H9 (cell line): ENCODE measurements at regions not wholly inside any gene's neighbourhood (a gene's known extent, or its start where the extent isn't known, plus 50 kb on each side); places are given as distances from the start of the nearest gene placed in this dataset.

Source experiments
- DNase-seq: peaks from one replicate; pipeline ENCODE4 v3.0.0-alpha.2; 2017
- H2AFZ ChIP-seq: one replicate; pipeline ENCODE4 v1.6.1; 2013; ENCODE audit warnings: mild to moderate bottlenecking, low read length, control low read depth, moderate library complexity
- H2AK5ac ChIP-seq: 2 replicates; pipeline ENCODE4 v1.6.1; 2013; ENCODE audit warnings: low read length, control low read depth, mixed read lengths; ENCODE audit not compliant: insufficient read length
- H2BK120ac ChIP-seq: one replicate; pipeline ENCODE4 v1.6.1; 2013; ENCODE audit warnings: low read depth, mild to moderate bottlenecking, low read length, control low read depth, inconsistent platforms; ENCODE audit not compliant: poor library complexity, severe bottlenecking
- H2BK12ac ChIP-seq: 2 replicates; pipeline ENCODE4 v1.6.1; 2013; ENCODE audit warnings: low read length, control low read depth, mixed read lengths, low read depth; ENCODE audit not compliant: insufficient read length
- H2BK15ac ChIP-seq: 2 replicates; pipeline ENCODE4 v1.6.1; 2013; ENCODE audit warnings: low read depth, low read length, control low read depth
- H2BK20ac ChIP-seq: one replicate; pipeline ENCODE4 v1.6.1; 2013; ENCODE audit warnings: low read depth, mild to moderate bottlenecking, low read length, control low read depth, inconsistent platforms; ENCODE audit not compliant: poor library complexity, severe bottlenecking
- H2BK5ac ChIP-seq: 2 replicates; pipeline ENCODE4 v1.6.1; 2013; ENCODE audit warnings: low read length, control low read depth, mixed read lengths; ENCODE audit not compliant: insufficient read length
- H3K14ac ChIP-seq: 2 replicates; pipeline ENCODE4 v1.6.1; 2013; ENCODE audit warnings: low read length, control low read depth; ENCODE audit not compliant: insufficient read depth
- H3K18ac ChIP-seq: 2 replicates; pipeline ENCODE4 v1.6.1; 2013; ENCODE audit warnings: low read depth, mild to moderate bottlenecking, mixed read lengths, low read length, control low read depth; ENCODE audit not compliant: insufficient read length
- H3K23ac ChIP-seq: 2 replicates; pipeline ENCODE4 v1.6.1; 2013; ENCODE audit warnings: low read length, control low read depth, mixed read lengths, low read depth; ENCODE audit not compliant: insufficient read length
- H3K23me2 ChIP-seq: 2 replicates; pipeline ENCODE4 v1.6.1; 2013; ENCODE audit warnings: low read depth, mild to moderate bottlenecking, mixed read lengths, low read length, control low read depth; ENCODE audit not compliant: insufficient read length, poor library complexity, severe bottlenecking
- H3K27ac ChIP-seq: 2 replicates; pipeline ENCODE4 v1.5.1; 2013; ENCODE audit warnings: low read length, control low read depth, mixed read lengths, low read depth; ENCODE audit not compliant: insufficient read length
- H3K27me3 ChIP-seq: 2 replicates; pipeline ENCODE4 v1.6.1; 2013; ENCODE audit warnings: low read length, control low read depth, inconsistent platforms; ENCODE audit not compliant: insufficient read depth
- H3K4ac ChIP-seq: 2 replicates; pipeline ENCODE4 v1.6.1; 2013; ENCODE audit warnings: low read depth, mild to moderate bottlenecking, control low read depth, inconsistent platforms, low read length, moderate library complexity
- H3K4me1 ChIP-seq: 2 replicates; pipeline ENCODE4 v1.6.1; 2013; ENCODE audit warnings: low read length, control low read depth, inconsistent platforms; ENCODE audit not compliant: insufficient read depth
- H3K4me2 ChIP-seq: 2 replicates; pipeline ENCODE4 v1.6.1; 2013; ENCODE audit warnings: low read length, control low read depth, mixed read lengths; ENCODE audit not compliant: insufficient read length, insufficient read depth
- H3K56ac ChIP-seq: 2 replicates; pipeline ENCODE4 v1.6.1; 2013; ENCODE audit warnings: low read depth, mild to moderate bottlenecking, mixed read lengths, low read length, control low read depth; ENCODE audit not compliant: insufficient read length
- H3K79me1 ChIP-seq: 2 replicates; pipeline ENCODE4 v1.6.1; 2013; ENCODE audit warnings: low read depth, mild to moderate bottlenecking, moderate library complexity, low read length, control low read depth, inconsistent platforms; ENCODE audit not compliant: insufficient read depth, poor library complexity, severe bottlenecking
- H3K79me2 ChIP-seq: 2 replicates; pipeline ENCODE4 v1.6.1; 2013; ENCODE audit warnings: low read length, control low read depth, inconsistent platforms; ENCODE audit not compliant: insufficient read depth
- H3K9ac ChIP-seq: 2 replicates; pipeline ENCODE4 v1.6.1; 2013; ENCODE audit warnings: low read length, control low read depth, mixed read lengths; ENCODE audit not compliant: insufficient read length; ENCODE audit errors: extremely low read depth
- H3K9me3 ChIP-seq: one replicate; pipeline ENCODE4 v1.6.1; 2013; ENCODE audit warnings: low read depth, low read length, inconsistent platforms; ENCODE audit not compliant: control insufficient read depth
- H3T11ph ChIP-seq: one replicate; pipeline ENCODE4 v1.6.1; 2013; ENCODE audit warnings: mild to moderate bottlenecking, low read length, control low read depth, inconsistent platforms
- H4K20me1 ChIP-seq: one replicate; pipeline ENCODE4 v1.6.1; 2013; ENCODE audit not compliant: control insufficient read depth, insufficient read length, insufficient read depth
- H4K5ac ChIP-seq: 2 replicates; pipeline ENCODE4 v1.6.1; 2013; ENCODE audit warnings: low read depth, mild to moderate bottlenecking, mixed read lengths, low read length, control low read depth; ENCODE audit not compliant: insufficient read length
- H4K8ac ChIP-seq: replicated peaks from 2 replicates; pipeline ENCODE4 v1.6.1; 2013; ENCODE audit warnings: low read length, control low read depth, mixed read lengths, low read depth; ENCODE audit not compliant: insufficient read length
- H4K91ac ChIP-seq: 2 replicates; pipeline ENCODE4 v1.6.1; 2013; ENCODE audit warnings: low read depth, mild to moderate bottlenecking, moderate library complexity, mixed read lengths, low read length, control low read depth; ENCODE audit not compliant: insufficient read length
- H3K27ac Mint-ChIP-seq, 3 experiments: 2 replicates in 2 of 3; 3 replicates in 1 of 3; pipeline ENCODE4 v1.8.0; 2020 to 2021; ENCODE audit warnings: mixed read lengths in 3 of 3, mild to moderate bottlenecking in 1 of 3, moderate library complexity in 1 of 3
- H3K27me3 Mint-ChIP-seq: 2 replicates; pipeline ENCODE4 v1.8.0; 2021; ENCODE audit warnings: low read depth, mild to moderate bottlenecking, moderate library complexity, mixed read lengths
- H3K36me3 Mint-ChIP-seq, 3 experiments: 2 replicates in 2 of 3; 3 replicates in 1 of 3; pipeline ENCODE4 v1.8.0; 2020 to 2021; ENCODE audit warnings: low read depth in 3 of 3, mixed read lengths in 3 of 3; ENCODE audit not compliant: insufficient read depth in 1 of 3
- H3K4me1 Mint-ChIP-seq, 2 experiments: 2 replicates each; pipeline ENCODE4 v1.8.0; 2020; ENCODE audit warnings: mixed read lengths in 2 of 2
- H3K4me3 Mint-ChIP-seq, 2 experiments: 2 replicates in 1 of 2; 3 replicates in 1 of 2; pipeline ENCODE4 v1.8.0; 2020 to 2021; ENCODE audit warnings: mild to moderate bottlenecking in 2 of 2, mixed read lengths in 2 of 2, moderate library complexity in 1 of 2
- H3K9me3 Mint-ChIP-seq, 2 experiments: 2 replicates in 1 of 2; 3 replicates in 1 of 2; pipeline ENCODE4 v1.8.0; 2020; ENCODE audit warnings: mild to moderate bottlenecking in 2 of 2, mixed read lengths in 2 of 2, moderate library complexity in 1 of 2
- WGBS: extraction: QIAGEN DNeasy Blood & Tissue Kit; methylation state at CpG from one replicate; pipeline ENCODE4 v1.1.7; 2013; ENCODE audit warnings: missing lambda C conversion rate, low lambda C conversion rate, mixed read lengths; ENCODE audit not compliant: insufficient read length; ENCODE audit errors: extremely low coverage; 5-methylcytosine and 5-hydroxymethylcytosine counted together
- TF ChIP-seq, protein P1 (sequence below): fragments of 200-600 bp; sonication (generic); conservative IDR thresholded peaks from 3 replicates; pipeline ENCODE4 v1.8.0; 2021; ENCODE audit warnings: antibody characterized with exemption, mild to moderate bottlenecking

DNA sequence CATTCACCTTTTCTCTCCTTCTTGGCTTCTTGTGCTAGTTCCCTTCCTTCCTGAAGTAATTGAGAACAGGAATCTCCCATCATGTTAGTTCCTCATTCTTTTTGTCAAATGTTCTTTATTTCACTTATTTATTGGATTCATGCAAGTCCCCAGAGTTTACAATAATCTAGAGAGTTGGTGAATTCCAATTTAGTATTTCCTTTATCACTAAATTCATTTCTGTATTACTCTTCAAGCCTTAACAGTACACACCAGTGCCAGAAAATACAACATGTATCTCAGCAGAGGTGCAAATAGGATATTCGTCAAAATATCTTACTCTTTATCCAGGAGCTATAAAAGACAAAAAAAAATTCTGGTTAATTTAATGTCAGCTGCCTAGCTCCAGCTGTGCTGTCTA lies 121.9 kb upstream of the SETBP1 start:
- no CpG with 5 or more reads among the region's 1 CpG for WGBS
- no peaks in the 10 kb centered on the region for H3K79me2 ChIP-seq
- H3K4me1 ChIP-seq, result no peaks in the 10 kb centered on the region
- no peak overlapping the region for H3K56ac ChIP-seq
- no peak for DNase-seq
- no peak overlapping the region for H4K91ac ChIP-seq
- no peaks in the 10 kb centered on the region for H3K79me1 ChIP-seq
- no peak overlapping the region for H3K27ac Mint-ChIP-seq
- H3K9me3 ChIP-seq, result no peaks in the 10 kb centered on the region
- H2AK5ac ChIP-seq, result no peak overlapping the region
- H3K27me3 ChIP-seq, result no peaks in the 10 kb centered on the region
- no peak overlapping the region for H3K4ac ChIP-seq
- no peaks in the 10 kb centered on the region for H3K27me3 Mint-ChIP-seq
- no peak overlapping the region for H4K8ac ChIP-seq
- H3K9me3 Mint-ChIP-seq, result no peaks in the 10 kb centered on the region
- H2BK12ac ChIP-seq, result no peak overlapping the region
- H3K14ac ChIP-seq, result no peak overlapping the region
- no peak overlapping the region for H3K9ac ChIP-seq
- H3K23ac ChIP-seq, result no peak overlapping the region
- H2BK120ac ChIP-seq, result no peak overlapping the region
- H2BK15ac ChIP-seq, result no peak overlapping the region
- H3K27ac ChIP-seq, result no peak overlapping the region
- no peaks in the 10 kb centered on the region for H4K20me1 ChIP-seq
- H3K4me2 ChIP-seq, result no peak overlapping the region
- no peaks in the 10 kb centered on the region for H3K36me3 Mint-ChIP-seq
- H3K18ac ChIP-seq, result no peak overlapping the region
- H3K23me2 ChIP-seq, result no peaks in the 10 kb centered on the region
- H3T11ph ChIP-seq, result no peak overlapping the region
- TF ChIP-seq, protein P1, sequence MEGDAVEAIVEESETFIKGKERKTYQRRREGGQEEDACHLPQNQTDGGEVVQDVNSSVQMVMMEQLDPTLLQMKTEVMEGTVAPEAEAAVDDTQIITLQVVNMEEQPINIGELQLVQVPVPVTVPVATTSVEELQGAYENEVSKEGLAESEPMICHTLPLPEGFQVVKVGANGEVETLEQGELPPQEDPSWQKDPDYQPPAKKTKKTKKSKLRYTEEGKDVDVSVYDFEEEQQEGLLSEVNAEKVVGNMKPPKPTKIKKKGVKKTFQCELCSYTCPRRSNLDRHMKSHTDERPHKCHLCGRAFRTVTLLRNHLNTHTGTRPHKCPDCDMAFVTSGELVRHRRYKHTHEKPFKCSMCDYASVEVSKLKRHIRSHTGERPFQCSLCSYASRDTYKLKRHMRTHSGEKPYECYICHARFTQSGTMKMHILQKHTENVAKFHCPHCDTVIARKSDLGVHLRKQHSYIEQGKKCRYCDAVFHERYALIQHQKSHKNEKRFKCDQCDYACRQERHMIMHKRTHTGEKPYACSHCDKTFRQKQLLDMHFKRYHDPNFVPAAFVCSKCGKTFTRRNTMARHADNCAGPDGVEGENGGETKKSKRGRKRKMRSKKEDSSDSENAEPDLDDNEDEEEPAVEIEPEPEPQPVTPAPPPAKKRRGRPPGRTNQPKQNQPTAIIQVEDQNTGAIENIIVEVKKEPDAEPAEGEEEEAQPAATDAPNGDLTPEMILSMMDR, result no peak
- peaks cover 6% of the 10 kb centered on the region in 2 experiments for H3K4me1 Mint-ChIP-seq
- H4K5ac ChIP-seq, result no peak overlapping the region
- H2AFZ ChIP-seq, result no peak overlapping the region
- H2BK5ac ChIP-seq, result no peak overlapping the region
- no peak overlapping the region for H3K4me3 Mint-ChIP-seq
- H2BK20ac ChIP-seq, result no peak overlapping the region
